Spleen (tissue), 7 donors: ENCODE measurements at regions not wholly inside any gene's neighbourhood (a gene's known extent, or its start where the extent isn't known, plus 50 kb on each side); places are given as distances from the start of the nearest gene placed in this dataset.

Experiments used
- CTCF ChIP-seq, 11 experiments: fragments of 200-600 bp in 7 of 11; fragments of 450-650 bp in 4 of 11; sonication (generic) in 4 of 11; IDR thresholded peaks in 8 of 11; conservative IDR thresholded peaks in 3 of 11; 1 replicate in 7 of 11; 2 replicates in 4 of 11; pipeline versions ENCODE4 v1.4.0 to v1.8.0; 2016 to 2021; ENCODE audit warnings: antibody characterized with exemption in 11 of 11, inconsistent platforms in 4 of 11, mild to moderate bottlenecking in 1 of 11
- POLR2A ChIP-seq, 3 donors: fragments of 450-650 bp; IDR thresholded peaks; one replicate each; pipeline ENCODE4 v1.5.1; 2017; ENCODE audit warnings: antibody characterized with exemption in 3 of 3, mild to moderate bottlenecking in 1 of 3
- POLR2AphosphoS5 ChIP-seq, 3 donors: sonication (generic); formaldehyde crosslinking; IDR thresholded peaks; one replicate each; pipeline ENCODE4 v1.5.1; 2017; ENCODE audit warnings: antibody characterized with exemption in 3 of 3
- donor health status: DM: no; HTN: no; CAD: no; lungs with moderate emphysema.
- donor health status: DM: no; HTN: no; CAD: no.
- donor health status: DM: no; HTN: no; CAD: no.

GRCh38 chr21:38753114-38753513 lies 52.6 kb upstream of the ETS2 start:
- TF ChIP-seq POLR2A (IDR thresholded peaks at IDR 0.05) (no peak), CTCF (IDR thresholded peaks at IDR 0.05 in 8 of 11, conservative IDR thresholded peaks at IDR 0.05 in 3 of 11) (no peak), POLR2AphosphoS5 (IDR thresholded peaks at IDR 0.05) (no peak)
